ENCODE measurements at regions not wholly inside any gene's neighbourhood (a gene's known extent, or its start where the extent isn't known, plus 50 kb on each side); places are given as distances from the start of the nearest gene placed in this dataset.

GRCh38 chr13:75217949-75218348 lies 264.0 kb downstream of the TBC1D4 start:
- TF ChIP-seq CTCF (optimal IDR thresholded peaks at IDR 0.05 in 1 of 3, IDR thresholded peaks at IDR 0.05 in 1 of 3, conservative IDR thresholded peaks at IDR 0.05 in 1 of 3; ENCODE audit: extremely low read depth in 1 of 3, insufficient read depth in 2 of 3, low read length in 3 of 3) (peak in 1 of 3 experiments; percentile 6), EZH2 (IDR thresholded peaks at IDR 0.05; ENCODE audit: low read length) (no peak)
